GM20000 (cell line): ENCODE measurements at regions not wholly inside any gene's neighbourhood (a gene's known extent, or its start where the extent isn't known, plus 50 kb on each side); places are given as distances from the start of the nearest gene placed in this dataset.

ENCODE experiments used
- DNase-seq: peaks from one replicate; pipeline ENCODE4 v3.0.0; 2012; ENCODE audit warnings: low spot score
- TF ChIP-seq, protein P1 (sequence below): IDR thresholded peaks from 2 replicates; pipeline ENCODE4 v1.5.1; 2012; ENCODE audit warnings: mild to moderate bottlenecking, control low read depth; ENCODE audit errors: extremely low read depth, missing control alignments

DNA sequence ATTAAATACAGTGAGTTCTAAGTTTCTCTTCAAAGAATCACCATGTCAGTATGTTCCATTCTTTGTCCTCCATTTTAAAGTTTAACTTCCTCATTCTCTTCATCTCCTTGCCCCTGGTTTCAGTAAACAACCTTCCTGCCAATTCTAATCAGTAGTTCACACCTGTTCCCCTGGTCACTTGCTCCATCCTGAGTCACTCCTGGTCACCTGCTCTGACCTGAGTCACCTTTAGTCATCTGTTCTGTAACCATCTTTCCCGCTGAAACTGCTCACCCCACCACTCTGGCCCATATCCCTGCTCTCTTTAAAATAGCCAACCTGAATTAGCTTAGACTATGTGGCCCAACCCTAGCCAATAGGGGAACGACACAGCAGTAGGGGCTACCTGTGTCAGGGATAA, 1447.4 kb upstream of the TMEM132C start:
- DNase-seq: no peak
- TF ChIP-seq, protein P1, sequence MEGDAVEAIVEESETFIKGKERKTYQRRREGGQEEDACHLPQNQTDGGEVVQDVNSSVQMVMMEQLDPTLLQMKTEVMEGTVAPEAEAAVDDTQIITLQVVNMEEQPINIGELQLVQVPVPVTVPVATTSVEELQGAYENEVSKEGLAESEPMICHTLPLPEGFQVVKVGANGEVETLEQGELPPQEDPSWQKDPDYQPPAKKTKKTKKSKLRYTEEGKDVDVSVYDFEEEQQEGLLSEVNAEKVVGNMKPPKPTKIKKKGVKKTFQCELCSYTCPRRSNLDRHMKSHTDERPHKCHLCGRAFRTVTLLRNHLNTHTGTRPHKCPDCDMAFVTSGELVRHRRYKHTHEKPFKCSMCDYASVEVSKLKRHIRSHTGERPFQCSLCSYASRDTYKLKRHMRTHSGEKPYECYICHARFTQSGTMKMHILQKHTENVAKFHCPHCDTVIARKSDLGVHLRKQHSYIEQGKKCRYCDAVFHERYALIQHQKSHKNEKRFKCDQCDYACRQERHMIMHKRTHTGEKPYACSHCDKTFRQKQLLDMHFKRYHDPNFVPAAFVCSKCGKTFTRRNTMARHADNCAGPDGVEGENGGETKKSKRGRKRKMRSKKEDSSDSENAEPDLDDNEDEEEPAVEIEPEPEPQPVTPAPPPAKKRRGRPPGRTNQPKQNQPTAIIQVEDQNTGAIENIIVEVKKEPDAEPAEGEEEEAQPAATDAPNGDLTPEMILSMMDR: no peak

DNA sequence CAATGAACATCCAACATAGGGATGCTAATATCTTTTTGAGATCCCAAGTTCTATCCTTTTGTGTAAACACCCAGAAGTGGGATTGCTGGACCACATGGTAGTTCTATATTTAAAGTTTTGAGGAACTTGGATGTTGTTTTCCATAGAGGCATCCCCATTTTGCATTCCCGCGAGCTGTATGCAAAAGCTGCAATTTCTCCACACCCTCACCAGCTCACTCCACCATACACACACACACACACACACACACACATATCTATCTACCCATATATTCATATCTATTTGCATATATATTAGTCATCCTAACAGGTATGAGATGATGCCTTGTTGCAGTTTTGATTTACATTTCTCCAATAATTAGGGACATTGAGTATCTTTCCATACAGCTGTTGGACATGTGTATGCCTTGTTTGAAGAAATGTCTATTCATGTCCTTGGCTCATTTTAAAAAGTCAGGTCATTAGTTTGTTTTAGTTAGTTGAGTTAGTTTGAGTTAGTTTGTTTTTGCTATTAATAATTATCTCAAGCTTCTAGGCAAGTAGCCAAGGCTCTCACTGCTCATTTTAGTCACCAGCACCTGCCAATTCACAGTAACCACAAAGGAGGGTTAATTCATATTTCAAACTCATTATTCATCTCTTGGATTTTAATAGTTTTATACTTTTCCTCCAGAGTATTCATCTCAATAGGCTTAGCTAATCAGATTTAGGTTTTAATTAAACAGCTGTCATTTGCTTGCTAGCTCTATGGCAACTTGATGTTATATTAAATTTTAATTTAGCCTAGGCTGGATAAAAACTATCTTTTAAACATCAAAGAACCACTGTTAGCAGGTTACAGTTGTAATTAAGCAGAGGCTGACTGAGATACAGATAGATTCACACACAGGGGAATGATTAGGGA, 1435.9 kb upstream of the TMEM132C start:
- no peak for DNase-seq
- TF ChIP-seq, protein P1: no peak

- TF ChIP-seq, protein P1: no peak
- DNase-seq: no peak
Observed at GRCh38 chr12:126837697-126838096, 1429.3 kb upstream of the TMEM132C start.

DNA sequence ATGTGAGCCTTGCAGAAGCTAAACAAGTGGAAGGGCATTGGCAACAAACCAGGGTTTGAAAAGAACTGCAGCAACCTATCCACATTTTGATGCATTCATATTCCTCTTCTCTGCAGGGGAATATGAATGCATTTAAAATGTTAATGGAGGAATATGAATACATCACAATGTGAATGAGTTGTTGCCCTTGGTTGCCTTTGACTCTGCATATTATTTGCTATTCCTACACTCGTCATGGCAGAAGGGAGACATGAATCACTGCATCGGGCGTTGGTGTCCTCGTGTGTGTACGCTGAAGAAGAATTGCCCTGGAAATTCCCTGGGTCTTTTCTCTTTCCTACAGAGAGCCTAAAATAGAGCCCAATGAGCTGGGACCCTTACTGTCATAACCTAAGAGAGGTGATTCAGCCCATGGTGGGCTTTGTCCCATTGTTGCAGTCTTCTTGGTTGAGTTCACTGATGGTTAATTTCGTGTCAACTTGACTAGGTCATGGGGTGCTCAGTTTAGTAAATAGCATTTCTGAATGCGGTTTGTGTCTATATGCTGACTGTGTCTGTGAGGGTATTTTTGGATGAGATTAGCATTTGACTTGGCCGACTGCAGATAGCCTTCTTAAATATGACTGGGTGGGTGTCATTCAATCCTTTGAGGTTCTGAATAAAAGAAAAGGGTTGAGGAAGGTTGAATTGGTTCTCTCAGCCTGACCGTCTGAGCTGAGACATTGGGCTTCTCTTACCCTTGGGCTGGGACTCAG, 1422.9 kb upstream of the TMEM132C start:
- TF ChIP-seq, protein P1: no peak
- no peak for DNase-seq

DNA sequence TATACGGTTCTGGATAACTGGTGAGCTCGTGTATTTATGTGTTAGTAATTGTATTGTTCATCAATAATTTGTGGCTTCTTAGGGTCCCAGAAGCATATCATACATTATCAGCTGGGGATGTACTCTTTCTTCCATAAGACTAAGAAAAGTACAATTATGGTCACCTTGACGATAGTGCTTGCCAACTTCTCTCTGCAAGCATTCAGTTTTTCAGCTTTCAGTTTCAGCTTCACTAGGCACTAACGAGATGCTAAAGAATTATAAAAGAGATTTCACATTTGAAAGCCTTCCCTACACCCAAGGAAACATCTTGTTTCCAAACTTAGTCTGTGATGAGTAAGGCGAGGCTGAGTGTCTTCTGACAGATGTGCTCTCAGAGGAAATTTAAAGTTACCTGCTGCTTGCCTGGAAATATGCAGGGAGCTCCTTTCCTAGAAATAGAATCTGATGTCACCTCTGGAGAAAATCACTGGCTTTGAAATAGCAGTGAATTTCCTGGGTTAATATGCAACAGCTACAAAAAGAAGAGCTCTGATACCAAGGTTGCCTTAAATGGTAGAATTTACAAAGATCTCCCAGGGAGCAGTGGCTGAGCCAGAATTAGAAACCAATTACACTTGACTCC, 1419.9 kb upstream of the TMEM132C start:
- DNase-seq: no peak
- TF ChIP-seq, protein P1: no peak

GRCh38 chr12:126855768-126856167, 1411.2 kb upstream of the TMEM132C start:
- no peak for DNase-seq
- TF ChIP-seq, protein P1: no peak

- DNase-seq: no peak
- TF ChIP-seq, protein P1: no peak
Observed at GRCh38 chr12:126856958-126857357, 1410.0 kb upstream of the TMEM132C start.
